Ishikawa (cell line): ENCODE measurements at regions not wholly inside any gene's neighbourhood (a gene's known extent, or its start where the extent isn't known, plus 50 kb on each side); places are given as distances from the start of the nearest gene placed in this dataset.

ENCODE experiments used
- EP300 ChIP-seq: IDR thresholded peaks from 2 replicates; pipeline ENCODE4 v1.6.1; 2012; ENCODE audit warnings: borderline replicate concordance
- MAX ChIP-seq: IDR thresholded peaks from 2 replicates; pipeline ENCODE4 v1.6.1; 2012
- RAD21 ChIP-seq: IDR thresholded peaks from 2 replicates; pipeline ENCODE4 v1.6.1; 2012; ENCODE audit warnings: low read depth
- TAF1 ChIP-seq: IDR thresholded peaks from 2 replicates; pipeline ENCODE4 v1.6.1; 2012; ENCODE audit warnings: low read depth, mild to moderate bottlenecking
- TCF12 ChIP-seq: IDR thresholded peaks from 2 replicates; pipeline ENCODE4 v1.6.1; 2012; ENCODE audit warnings: low read depth
- USF1 ChIP-seq: IDR thresholded peaks from 2 replicates; pipeline ENCODE4 v1.6.1; 2012
- TF ChIP-seq, protein P1 (sequence below): IDR thresholded peaks from 2 replicates; pipeline ENCODE4 v1.6.1; 2012; ENCODE audit warnings: low read depth, mild to moderate bottlenecking

GRCh38 chr14:41549821-41550607, 56.7 kb upstream of the LRFN5 start:
- TF ChIP-seq MAX (no peak), USF1 (no peak), TCF12 (no peak), EP300 (no peak), RAD21 (no peak), TAF1 (no peak)
- TF ChIP-seq, protein P1, sequence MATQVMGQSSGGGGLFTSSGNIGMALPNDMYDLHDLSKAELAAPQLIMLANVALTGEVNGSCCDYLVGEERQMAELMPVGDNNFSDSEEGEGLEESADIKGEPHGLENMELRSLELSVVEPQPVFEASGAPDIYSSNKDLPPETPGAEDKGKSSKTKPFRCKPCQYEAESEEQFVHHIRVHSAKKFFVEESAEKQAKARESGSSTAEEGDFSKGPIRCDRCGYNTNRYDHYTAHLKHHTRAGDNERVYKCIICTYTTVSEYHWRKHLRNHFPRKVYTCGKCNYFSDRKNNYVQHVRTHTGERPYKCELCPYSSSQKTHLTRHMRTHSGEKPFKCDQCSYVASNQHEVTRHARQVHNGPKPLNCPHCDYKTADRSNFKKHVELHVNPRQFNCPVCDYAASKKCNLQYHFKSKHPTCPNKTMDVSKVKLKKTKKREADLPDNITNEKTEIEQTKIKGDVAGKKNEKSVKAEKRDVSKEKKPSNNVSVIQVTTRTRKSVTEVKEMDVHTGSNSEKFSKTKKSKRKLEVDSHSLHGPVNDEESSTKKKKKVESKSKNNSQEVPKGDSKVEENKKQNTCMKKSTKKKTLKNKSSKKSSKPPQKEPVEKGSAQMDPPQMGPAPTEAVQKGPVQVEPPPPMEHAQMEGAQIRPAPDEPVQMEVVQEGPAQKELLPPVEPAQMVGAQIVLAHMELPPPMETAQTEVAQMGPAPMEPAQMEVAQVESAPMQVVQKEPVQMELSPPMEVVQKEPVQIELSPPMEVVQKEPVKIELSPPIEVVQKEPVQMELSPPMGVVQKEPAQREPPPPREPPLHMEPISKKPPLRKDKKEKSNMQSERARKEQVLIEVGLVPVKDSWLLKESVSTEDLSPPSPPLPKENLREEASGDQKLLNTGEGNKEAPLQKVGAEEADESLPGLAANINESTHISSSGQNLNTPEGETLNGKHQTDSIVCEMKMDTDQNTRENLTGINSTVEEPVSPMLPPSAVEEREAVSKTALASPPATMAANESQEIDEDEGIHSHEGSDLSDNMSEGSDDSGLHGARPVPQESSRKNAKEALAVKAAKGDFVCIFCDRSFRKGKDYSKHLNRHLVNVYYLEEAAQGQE: no peak
